ENCODE measurements at regions not wholly inside any gene's neighbourhood (a gene's known extent, or its start where the extent isn't known, plus 50 kb on each side); places are given as distances from the start of the nearest gene placed in this dataset.

- H3K4me3 ChIP-seq (ENCODE audit: low read depth, low read length): no peak overlapping the region
- DNase-seq (ENCODE audit: low read depth): no peak
- TF ChIP-seq, protein P1, sequence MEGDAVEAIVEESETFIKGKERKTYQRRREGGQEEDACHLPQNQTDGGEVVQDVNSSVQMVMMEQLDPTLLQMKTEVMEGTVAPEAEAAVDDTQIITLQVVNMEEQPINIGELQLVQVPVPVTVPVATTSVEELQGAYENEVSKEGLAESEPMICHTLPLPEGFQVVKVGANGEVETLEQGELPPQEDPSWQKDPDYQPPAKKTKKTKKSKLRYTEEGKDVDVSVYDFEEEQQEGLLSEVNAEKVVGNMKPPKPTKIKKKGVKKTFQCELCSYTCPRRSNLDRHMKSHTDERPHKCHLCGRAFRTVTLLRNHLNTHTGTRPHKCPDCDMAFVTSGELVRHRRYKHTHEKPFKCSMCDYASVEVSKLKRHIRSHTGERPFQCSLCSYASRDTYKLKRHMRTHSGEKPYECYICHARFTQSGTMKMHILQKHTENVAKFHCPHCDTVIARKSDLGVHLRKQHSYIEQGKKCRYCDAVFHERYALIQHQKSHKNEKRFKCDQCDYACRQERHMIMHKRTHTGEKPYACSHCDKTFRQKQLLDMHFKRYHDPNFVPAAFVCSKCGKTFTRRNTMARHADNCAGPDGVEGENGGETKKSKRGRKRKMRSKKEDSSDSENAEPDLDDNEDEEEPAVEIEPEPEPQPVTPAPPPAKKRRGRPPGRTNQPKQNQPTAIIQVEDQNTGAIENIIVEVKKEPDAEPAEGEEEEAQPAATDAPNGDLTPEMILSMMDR (IDR thresholded peaks at IDR 0.05; ENCODE audit: control insufficient read depth, extremely low read depth, insufficient read depth): no peak
Measured at GRCh38 chr9:105141146-105141975, 103.1 kb upstream of the SLC44A1 start.

DNA sequence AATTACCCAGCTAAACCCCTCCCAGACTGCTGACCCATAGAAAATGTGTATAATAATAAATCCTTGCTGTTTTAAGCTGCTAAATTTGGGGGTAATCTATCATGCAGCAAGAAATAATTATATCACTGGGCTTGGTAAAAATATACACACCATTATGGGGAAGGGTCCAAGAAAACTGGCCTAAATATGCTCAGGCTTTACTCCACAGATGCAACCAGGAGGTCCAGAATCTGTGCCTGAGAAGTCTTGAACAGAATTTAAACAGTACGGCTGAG is 102.5 kb upstream of the SLC44A1 start:
- no peak overlapping the region for H3K4me3 ChIP-seq (ENCODE audit: low read depth, low read length)
- TF ChIP-seq, protein P1 (IDR thresholded peaks at IDR 0.05; ENCODE audit: control insufficient read depth, extremely low read depth, insufficient read depth): no peak

DNA sequence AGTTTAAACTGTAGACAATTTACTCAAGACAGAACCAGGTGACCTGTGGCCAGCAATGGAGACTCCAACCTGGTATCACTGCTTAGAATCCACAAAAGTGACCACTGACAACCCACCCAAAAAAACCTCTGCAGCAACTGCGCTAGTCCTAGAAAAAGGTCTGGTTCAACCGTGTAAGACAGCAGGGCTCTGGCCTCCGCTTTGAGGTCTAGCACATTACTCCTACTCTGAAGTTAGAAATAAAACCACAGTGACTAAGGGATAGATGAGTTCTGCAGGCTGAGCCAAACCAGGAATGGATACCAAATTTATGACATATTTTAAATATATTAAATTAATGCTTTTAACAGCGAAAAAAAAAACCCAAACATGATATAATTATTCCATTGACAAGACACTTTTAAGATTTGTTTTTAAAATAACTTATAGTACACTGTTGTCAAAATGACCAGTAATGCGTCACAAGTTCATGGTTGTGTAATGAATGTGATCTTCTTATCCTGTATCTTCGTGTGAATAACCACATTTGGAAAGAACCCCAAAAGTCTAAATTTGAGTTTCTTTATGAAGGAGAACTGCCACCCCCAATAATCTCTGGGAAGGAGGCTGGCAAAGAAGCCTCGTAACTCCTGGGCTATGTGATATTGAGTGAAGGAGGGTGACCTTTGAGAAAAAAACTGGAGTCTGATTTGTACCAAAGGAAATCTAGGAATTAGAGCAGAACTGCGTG is 101.9 kb upstream of the SLC44A1 start:
- DNase-seq (ENCODE audit: low read depth): no peak
- H3K4me3 ChIP-seq (ENCODE audit: low read depth, low read length): no peak overlapping the region
- TF ChIP-seq, protein P1 (IDR thresholded peaks at IDR 0.05; ENCODE audit: control insufficient read depth, extremely low read depth, insufficient read depth): no peak

More for the DNA sequence above, 102.5 kb upstream of the SLC44A1 start:
- no peak for DNase-seq (ENCODE audit: low read depth)

GRCh38 chr9:105143136-105143430 is 101.4 kb upstream of the SLC44A1 start:
- no peak overlapping the region for H3K4me3 ChIP-seq (ENCODE audit: low read depth, low read length)
- TF ChIP-seq, protein P1 (IDR thresholded peaks at IDR 0.05; ENCODE audit: control insufficient read depth, extremely low read depth, insufficient read depth): no peak
- DNase-seq (ENCODE audit: low read depth): no peak

- H3K4me3 ChIP-seq (ENCODE audit: low read depth, low read length): no peak overlapping the region
- DNase-seq (ENCODE audit: low read depth): no peak
- TF ChIP-seq, protein P1 (IDR thresholded peaks at IDR 0.05; ENCODE audit: control insufficient read depth, extremely low read depth, insufficient read depth): no peak
Measured at GRCh38 chr9:105144076-105144475, 100.4 kb upstream of the SLC44A1 start.

- H3K4me3 ChIP-seq (ENCODE audit: low read depth, low read length): no peak overlapping the region
- DNase-seq (ENCODE audit: low read depth): no peak
- TF ChIP-seq, protein P1 (IDR thresholded peaks at IDR 0.05; ENCODE audit: control insufficient read depth, extremely low read depth, insufficient read depth): no peak
Measured at GRCh38 chr9:105144841-105145240, 99.6 kb upstream of the SLC44A1 start.

Measured in LNCaP clone FGC (cell line).